Pons (tissue), 1 donor: ENCODE measurements at regions not wholly inside any gene's neighbourhood (a gene's known extent, or its start where the extent isn't known, plus 50 kb on each side); places are given as distances from the start of the nearest gene placed in this dataset.

Experiments
- DNase-seq: peaks from one replicate; pipeline ENCODE4 v3.0.0-alpha.2; 2016; ENCODE audit warnings: low spot score

- no peak for DNase-seq
Measured at GRCh38 chr15:87631093-87631492, 625.4 kb downstream of the NTRK3 start.

DNA sequence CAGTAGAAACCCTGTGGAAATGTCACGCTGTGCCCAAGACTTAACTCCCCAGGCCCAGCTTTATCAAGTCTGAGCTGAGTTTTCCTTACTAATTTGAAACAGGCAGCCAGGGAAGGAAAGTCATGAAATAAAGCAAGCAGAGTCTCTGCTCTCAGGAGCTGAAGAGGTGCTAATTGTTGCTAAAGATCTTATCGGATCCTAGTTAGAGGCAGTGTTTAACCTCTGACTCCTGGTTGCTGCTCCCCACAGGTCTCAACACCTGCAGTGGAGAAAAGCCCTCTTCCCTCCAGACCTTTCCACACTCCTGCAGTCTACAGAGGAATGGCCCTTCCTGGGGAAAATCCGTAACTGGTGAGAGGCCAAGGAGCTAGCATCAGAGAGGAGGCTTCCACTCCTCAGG lies 628.2 kb downstream of the NTRK3 start:
- no peak for DNase-seq

GRCh38 chr15:87626860-87627259 lies 629.7 kb downstream of the NTRK3 start:
- DNase-seq: no peak

DNA sequence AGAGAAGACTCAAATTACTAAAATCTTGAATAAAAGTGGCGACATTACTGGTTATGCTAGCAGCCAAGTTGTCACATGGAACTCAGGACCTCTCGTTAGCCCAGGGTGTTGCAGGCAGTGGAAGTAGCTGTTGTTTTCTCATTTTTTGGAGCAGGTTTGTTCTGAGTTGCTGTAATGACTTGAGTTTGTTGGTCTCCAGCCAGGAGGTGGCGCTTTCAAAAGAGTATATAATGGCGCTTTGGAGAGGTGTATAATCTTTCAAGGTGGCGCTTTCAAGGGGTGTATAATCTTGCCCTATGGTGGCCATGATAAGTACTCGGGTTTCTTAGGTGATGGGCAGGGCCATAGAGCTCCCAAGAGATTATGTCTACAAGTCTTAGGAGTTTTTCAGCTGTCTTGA lies 632.7 kb downstream of the NTRK3 start:
- DNase-seq: no peak

DNA sequence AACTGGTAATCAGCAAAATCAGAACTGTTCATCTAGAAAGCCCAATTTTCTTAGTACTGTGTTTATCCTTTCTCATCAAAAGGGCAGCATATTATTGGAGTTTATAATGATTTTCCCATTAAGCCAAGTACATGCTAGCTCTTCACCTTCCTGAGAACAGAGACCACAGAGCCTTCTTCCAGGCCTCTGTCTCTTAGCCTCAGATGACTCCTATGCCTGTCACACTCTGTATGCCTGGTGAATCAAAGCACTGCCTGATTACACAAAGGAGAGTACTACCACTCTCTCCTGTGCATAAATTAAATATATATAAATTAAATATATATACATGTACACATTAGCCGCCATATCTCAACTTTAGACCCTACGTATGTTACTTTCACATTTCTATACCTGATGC lies 636.1 kb downstream of the NTRK3 start:
- DNase-seq: no peak

DNA sequence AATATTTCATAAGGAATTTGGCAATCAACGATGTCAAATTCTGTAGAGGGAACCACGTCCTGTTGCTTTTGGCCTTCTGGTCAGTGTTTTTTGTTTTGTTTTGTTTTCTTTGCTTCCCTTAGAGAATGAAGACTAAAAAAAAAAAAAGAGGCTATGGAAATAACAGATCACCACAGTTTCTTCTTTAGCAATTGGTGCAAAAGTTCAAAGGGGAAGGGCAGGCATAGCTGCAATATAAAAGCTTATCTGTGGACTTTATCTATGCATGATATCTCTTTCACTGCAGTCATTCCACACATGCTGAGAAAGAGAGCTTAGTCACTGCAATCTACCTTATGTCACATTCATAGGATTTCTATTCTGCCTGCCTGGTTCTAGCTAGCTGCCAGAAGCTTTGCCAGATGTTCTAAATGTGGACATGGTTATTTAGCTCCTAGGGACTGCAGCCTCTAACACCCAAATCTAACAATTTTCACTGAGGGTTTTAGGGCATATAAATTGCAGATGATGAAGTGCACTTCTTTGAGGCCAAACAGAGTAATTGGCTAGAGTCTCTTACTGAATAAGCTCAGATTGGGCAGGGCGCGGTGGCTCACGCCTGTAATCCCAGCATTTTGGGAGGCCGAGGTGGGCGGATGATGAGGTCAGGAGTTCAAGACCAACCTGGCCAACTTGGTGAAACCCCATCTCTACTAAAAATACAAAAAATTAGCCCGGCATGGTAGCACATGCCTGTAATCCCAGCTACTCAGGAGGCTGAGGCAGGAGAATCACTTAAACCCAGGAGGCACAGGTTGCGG lies 637.2 kb downstream of the NTRK3 start:
- DNase-seq: peak; percentile 17

DNA sequence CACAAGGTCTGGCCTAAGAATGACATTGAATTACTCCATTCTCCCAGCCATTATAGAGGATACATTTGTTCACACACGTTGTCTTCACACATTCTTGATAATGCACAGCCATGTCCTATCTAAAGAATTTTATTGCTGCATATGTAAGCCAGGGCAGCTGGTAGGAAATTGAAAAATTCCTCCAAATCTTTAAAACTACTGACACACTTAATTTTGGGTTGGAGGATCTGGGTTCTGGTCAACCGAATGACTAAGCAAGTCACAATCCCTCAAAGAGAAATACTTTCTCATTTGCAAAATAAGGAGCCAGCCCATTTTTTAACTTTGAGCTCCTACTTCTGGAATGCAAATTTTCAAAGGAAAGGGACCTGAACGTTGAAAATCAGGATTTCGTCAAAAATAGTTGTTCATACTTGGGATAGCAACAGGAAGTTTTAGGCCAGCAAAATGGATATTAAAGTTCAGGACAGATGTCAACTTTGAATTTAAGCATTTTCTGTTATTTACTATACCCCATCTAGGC lies 638.3 kb downstream of the NTRK3 start:
- no peak for DNase-seq

DNA sequence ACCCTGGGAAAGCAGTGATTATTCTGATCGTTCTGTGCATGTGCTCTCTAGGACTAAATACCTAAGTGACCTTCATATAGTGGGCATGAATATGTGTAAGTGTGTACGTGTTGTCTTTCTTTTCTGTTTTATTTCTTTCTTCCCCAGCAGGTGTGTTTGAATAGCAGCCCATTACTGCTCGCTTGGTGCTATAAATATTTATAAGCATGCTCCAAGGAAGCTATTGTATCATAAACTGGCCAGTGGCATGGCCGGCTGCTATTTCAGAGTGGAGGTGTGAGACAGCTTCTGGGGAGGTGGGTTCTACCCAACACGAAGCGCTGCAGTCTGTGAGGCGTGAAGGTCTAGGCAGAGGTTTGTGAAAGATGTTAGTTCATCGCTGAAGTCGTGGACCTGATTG lies 641.8 kb downstream of the NTRK3 start:
- no peak for DNase-seq

DNA sequence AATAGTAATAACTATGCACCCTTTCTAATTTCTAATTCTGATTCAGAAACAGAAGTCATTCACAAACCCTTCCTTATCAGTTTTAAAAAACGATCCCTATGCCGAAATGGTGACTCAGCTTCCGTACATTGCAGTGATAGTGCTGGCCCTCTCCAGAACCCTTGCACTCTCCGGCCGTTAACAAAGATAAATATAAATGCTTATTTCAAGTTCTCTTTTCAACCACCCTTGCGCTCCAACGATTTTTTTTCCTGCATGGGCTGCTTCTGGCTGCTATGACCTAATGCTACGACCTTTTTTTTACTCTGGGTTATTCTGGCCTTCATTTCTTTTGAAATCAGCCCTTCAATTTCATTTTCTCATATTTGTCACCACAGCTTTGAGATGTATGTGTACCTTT lies 646.2 kb downstream of the NTRK3 start:
- DNase-seq: no peak

DNA sequence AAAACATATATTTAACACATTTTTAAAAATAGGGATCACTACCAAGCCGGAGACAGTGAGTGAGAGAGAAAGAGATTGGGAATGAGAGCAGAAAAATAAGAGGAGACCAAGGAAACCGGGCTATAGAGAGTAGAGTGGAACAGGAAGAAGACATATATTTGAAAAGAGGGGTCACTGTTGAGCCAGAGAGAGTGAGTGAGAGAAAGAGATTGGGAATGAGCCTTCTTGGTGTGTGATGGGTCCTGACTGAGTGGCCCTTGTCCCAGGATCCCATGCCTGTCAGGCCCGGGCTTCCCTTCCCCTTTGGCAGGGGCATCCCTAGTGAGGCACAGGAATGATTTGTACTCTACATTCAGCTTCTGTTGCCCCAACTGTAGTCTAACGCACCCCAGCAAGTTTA lies 646.6 kb downstream of the NTRK3 start:
- DNase-seq: no peak

DNA sequence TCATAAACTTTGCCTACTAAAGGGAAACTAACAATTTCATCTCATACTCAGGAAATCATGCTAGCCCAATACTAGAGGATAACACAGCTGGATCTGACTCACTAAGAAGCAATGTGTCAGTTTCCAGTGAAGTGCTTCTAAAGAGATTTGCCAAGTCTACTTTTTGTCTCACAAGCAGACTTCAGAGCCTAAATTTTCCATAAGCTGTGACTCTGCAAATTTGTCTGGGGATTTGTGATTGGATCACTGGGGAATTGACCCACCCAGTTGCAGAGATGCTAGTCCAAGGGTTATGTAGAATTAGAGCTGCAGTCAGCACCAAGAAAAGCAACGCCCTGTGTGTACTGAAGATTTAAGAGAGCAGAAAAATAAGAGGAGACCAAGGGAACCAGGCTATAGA lies 647.1 kb downstream of the NTRK3 start:
- DNase-seq: no peak

DNA sequence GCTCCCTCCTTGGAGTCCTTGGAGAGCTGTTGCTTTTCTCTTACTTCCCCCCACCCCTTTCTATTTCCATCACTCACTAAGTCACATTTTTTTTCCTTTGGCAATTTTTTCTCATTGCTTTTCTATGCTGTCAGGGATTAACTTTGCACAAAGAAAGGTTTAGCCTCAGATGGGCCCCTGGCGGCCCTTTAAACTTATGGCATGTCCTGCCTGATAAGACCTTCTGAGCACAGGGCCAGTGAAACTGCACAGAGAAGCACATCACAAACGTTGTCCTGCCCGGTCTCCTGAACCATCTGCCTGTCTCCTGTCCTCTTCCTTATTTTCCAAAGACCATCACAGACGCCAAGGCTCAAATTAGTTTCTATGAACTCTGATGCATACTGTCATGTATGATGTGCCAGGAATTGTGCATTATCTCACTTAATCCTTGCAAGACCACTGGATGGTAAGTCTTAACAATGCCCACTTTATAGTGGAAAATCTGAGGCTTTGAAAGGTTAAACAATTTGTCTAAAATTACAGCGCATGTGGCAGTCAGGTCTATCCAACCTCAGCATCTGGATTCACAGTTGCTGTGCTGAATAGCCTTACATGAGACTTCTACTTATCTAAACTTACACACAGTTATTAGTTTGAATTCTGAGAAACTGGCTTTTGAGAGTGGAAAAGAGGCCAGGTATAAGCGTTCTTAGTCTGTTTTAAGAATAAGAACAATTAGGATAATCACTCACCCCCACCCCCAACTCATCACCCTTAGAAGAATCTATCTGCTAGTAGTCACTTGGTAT lies 648.1 kb downstream of the NTRK3 start:
- DNase-seq: no peak

- DNase-seq: no peak
Measured at GRCh38 chr15:87606971-87607370, 649.6 kb downstream of the NTRK3 start.

DNA sequence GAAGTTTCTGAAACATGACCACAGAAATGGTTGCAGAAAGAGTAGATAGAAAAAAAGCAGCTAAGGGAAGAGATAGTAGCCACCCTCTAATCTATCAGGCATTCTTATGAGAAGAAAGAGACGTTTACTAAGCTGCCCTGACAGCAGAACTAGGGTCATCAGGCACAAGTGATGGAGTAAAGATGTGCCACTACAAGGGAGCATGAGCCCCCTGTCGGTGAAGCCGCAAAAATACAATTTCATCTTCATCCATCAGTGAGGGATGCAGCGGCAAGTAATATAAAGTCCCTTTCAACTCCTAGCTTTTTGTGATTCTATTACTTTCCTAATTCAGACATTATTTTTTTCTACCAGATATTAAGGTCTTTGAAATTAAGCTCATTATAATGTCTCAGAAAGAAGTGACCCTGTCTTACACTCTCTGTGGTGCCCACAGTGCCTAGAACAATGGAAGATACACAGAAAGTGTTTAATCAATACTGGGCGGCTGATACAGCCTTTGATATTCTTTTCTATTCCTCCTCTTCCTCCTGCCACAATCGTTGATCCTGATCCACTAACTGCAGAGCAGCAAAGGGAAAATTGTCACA lies 651.6 kb downstream of the NTRK3 start:
- DNase-seq: peak; percentile 45

DNA sequence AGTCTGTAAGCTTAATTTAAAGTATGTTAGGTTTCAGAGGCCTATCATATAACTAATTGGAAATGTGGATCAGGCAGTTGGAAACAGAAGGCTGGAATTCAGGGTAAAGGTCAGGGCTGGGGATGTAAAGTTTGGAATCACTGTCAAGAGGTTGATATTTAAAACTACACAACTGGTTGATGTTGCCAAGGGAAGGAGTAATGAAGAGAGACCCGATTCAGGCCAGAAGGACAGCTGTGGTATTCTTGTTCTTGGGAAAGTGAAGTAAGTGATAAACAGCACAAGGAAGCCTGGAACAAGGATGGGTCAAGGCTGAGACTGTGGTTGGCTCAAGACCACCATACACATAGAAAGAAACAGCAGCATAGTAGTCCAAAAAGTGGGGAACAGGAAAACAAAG lies 654.2 kb downstream of the NTRK3 start:
- no peak for DNase-seq

DNA sequence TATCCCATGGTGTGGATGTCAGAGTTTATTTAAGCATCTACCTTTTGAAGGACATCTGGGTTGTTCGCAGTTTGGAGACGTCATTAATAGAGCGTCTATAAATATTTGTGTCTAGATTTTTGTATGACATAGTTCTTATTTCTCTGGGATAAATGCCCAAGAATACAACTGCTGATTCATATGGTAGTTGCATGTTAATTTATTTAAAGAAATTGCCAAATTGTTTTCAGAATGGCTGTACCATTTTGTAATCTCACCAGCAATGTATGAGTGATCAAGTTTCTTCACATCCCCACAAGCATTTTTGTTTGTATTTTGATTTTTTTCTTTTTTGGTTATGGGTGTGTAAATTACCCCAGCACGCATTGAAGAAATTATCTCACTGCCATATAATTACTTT lies 656.9 kb downstream of the NTRK3 start:
- DNase-seq: no peak

GRCh38 chr15:87597346-87598052 lies 659.0 kb downstream of the NTRK3 start:
- no peak for DNase-seq

DNA sequence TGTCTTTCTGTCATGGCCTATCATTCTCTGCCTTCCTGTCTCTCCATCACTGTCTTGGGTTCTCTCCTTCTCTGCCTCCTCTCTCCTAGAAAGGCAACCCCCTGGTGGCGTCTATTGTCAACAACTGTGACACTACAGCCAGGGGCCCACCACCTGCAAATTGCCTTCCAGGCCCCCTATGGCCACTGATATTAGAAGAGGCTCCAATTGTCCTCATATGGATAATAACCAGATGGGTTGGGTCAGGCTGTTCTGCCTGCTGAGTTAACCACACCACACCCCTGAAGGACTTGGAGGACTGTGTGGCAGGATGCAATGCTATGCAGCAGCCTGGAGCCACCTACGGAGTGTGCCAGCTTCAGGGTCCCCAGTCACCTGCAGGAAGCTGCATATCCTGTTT lies 665.0 kb downstream of the NTRK3 start:
- DNase-seq: no peak

DNA sequence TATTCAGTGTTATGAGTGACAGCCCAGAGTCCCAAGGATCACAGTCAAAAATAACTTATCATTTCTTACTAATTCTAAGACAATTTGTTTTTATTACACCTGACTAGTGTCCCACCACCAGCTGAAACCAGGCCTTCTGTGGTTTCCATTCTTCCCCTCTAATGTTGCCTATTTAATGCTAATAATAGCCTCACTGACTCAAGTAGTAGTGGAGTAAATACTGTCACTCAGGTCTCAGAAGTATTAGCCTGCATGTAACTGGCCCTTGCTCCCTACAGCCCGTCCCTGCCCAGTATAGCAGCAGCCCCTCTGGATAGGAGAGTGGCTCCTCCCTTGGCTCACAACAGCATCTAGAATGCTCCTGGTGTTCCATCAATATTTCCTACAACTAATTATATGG lies 665.5 kb downstream of the NTRK3 start:
- DNase-seq: no peak

DNA sequence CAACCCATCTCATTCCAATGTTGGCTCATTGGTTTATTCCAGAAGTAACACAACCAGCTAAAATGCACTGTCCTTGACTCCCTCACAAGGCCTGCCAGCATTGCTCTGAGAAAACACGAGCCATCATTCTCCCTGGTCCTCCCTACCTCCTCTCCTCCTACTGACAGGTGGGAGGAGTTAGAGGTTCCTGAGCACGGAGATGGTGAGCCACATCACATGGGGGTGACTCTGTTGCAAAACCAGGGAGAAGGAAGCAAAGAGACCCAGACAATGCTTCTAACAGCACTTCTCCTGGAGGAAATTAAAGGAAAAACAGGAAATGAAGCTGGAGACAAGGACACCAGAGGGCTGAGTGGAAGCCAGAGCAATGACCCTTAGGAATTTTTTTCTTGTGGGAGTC lies 667.4 kb downstream of the NTRK3 start:
- DNase-seq: no peak

- DNase-seq: no peak
Measured at GRCh38 chr15:87582169-87582568, 674.4 kb downstream of the NTRK3 start.

- DNase-seq: no peak
Measured at GRCh38 chr15:87579537-87579936, 677.0 kb downstream of the NTRK3 start.
